Mucosa of rectum (tissue), 2 donors: ENCODE measurements at regions not wholly inside any gene's neighbourhood (a gene's known extent, or its start where the extent isn't known, plus 50 kb on each side); places are given as distances from the start of the nearest gene placed in this dataset.

Source experiments
- H3K27ac ChIP-seq, 2 donors: one replicate each; pipeline ENCODE4 v1.7.0; 2013; ENCODE audit warnings: inconsistent platforms in 2 of 2, low read depth in 2 of 2, low read length in 2 of 2
- H3K27me3 ChIP-seq, 2 donors: one replicate each; pipeline ENCODE4 v1.7.0; 2013; ENCODE audit warnings: low read length in 2 of 2; ENCODE audit not compliant: control insufficient read depth in 2 of 2, insufficient read depth in 2 of 2
- H3K36me3 ChIP-seq, 2 donors: one replicate each; pipeline ENCODE4 v1.7.0; 2013; ENCODE audit warnings: low read length in 2 of 2; ENCODE audit not compliant: control insufficient read depth in 2 of 2, insufficient read depth in 2 of 2
- H3K4me1 ChIP-seq, 2 donors: one replicate each; pipeline ENCODE4 v1.7.0; 2013; ENCODE audit warnings: low read length in 2 of 2, mild to moderate bottlenecking in 1 of 2; ENCODE audit not compliant: control insufficient read depth in 2 of 2, insufficient read depth in 2 of 2
- H3K4me3 ChIP-seq, 2 donors: one replicate each; pipeline ENCODE4 v1.7.0; 2013; ENCODE audit warnings: low read length in 2 of 2
- H3K9ac ChIP-seq, 2 donors: one replicate each; pipeline ENCODE4 v1.7.0; 2013; ENCODE audit warnings: low read length in 2 of 2, low read depth in 1 of 2, mild to moderate bottlenecking in 1 of 2
- H3K9me3 ChIP-seq, 2 donors: one replicate each; pipeline ENCODE4 v1.7.0; 2013; ENCODE audit warnings: low read length in 2 of 2; ENCODE audit not compliant: control insufficient read depth in 2 of 2
- donor health status: healthy.
- donor health status: Normal muscosa, but diverticular disease.

- Histone ChIP-seq H3K27me3 (no peaks in the 10 kb centered on the region), H3K27ac (no peak overlapping the region), H3K9me3 (no peaks in the 10 kb centered on the region), H3K4me3 (no peak overlapping the region), H3K9ac (no peak overlapping the region), H3K36me3 (no peaks in the 10 kb centered on the region), H3K4me1 (peaks cover 2 to 21% of the 10 kb centered on the region in 2 donors)
These were observed 291.6 kb upstream of the GADL1 start for GRCh38 chr3:31186041-31186440.

- H3K9me3 ChIP-seq = no peaks in the 10 kb centered on the region
- H3K27me3 ChIP-seq = no peaks in the 10 kb centered on the region
- peaks cover 2 to 17% of the 10 kb centered on the region in 2 donors for H3K4me1 ChIP-seq
- no peak overlapping the region for H3K9ac ChIP-seq
- H3K27ac ChIP-seq = no peak overlapping the region
- no peaks in the 10 kb centered on the region for H3K36me3 ChIP-seq
- H3K4me3 ChIP-seq = no peak overlapping the region
These were observed 292.9 kb upstream of the GADL1 start for GRCh38 chr3:31187380-31187779.

- Histone ChIP-seq H3K27me3 (no peaks in the 10 kb centered on the region), H3K27ac (no peak overlapping the region)
These were observed 293.7 kb upstream of the GADL1 start for GRCh38 chr3:31188112-31188511.

GRCh38 chr3:31189330-31189729 lies 294.9 kb upstream of the GADL1 start:
- H3K4me3 ChIP-seq = no peak overlapping the region
- H3K9me3 ChIP-seq = no peaks in the 10 kb centered on the region
- no peak overlapping the region for H3K27ac ChIP-seq
- H3K27me3 ChIP-seq = no peaks in the 10 kb centered on the region
- no peak overlapping the region for H3K9ac ChIP-seq
- H3K36me3 ChIP-seq = no peaks in the 10 kb centered on the region
- peaks cover 0 to 13% of the 10 kb centered on the region in 2 donors for H3K4me1 ChIP-seq

More at GRCh38 chr3:31188112-31188511, 293.7 kb upstream of the GADL1 start:
- H3K9me3 ChIP-seq = no peaks in the 10 kb centered on the region
- no peaks in the 10 kb centered on the region for H3K36me3 ChIP-seq
- H3K4me1 ChIP-seq = peaks cover 0 to 13% of the 10 kb centered on the region in 2 donors
- H3K4me3 ChIP-seq = no peak overlapping the region
- H3K9ac ChIP-seq = no peak overlapping the region

- no peak overlapping the region for H3K4me3 ChIP-seq
- H3K9ac ChIP-seq = no peak overlapping the region
- no peak overlapping the region for H3K27ac ChIP-seq
- H3K9me3 ChIP-seq = no peaks in the 10 kb centered on the region
- no peaks in the 10 kb centered on the region for H3K27me3 ChIP-seq
- H3K36me3 ChIP-seq = no peaks in the 10 kb centered on the region
- H3K4me1 ChIP-seq = peaks cover 0 to 10% of the 10 kb centered on the region in 2 donors
These were observed 295.5 kb upstream of the GADL1 start for GRCh38 chr3:31189971-31190370.

- Histone ChIP-seq H3K27ac (no peak overlapping the region), H3K36me3 (no peaks in the 10 kb centered on the region), H3K4me1 (peaks cover 0 to 8% of the 10 kb centered on the region in 2 donors), H3K27me3 (no peaks in the 10 kb centered on the region), H3K9me3 (no peaks in the 10 kb centered on the region), H3K9ac (no peak overlapping the region), H3K4me3 (no peak overlapping the region)
These were observed 296.9 kb upstream of the GADL1 start for GRCh38 chr3:31191354-31191753.

GRCh38 chr3:31193429-31193828 lies 299.0 kb upstream of the GADL1 start:
- H3K9me3 ChIP-seq = no peaks in the 10 kb centered on the region
- H3K27me3 ChIP-seq = no peaks in the 10 kb centered on the region
- no peaks in the 10 kb centered on the region for H3K36me3 ChIP-seq
- H3K27ac ChIP-seq = no peak overlapping the region
- no peak overlapping the region for H3K9ac ChIP-seq
- H3K4me3 ChIP-seq = no peak overlapping the region
- H3K4me1 ChIP-seq = no peaks in the 10 kb centered on the region

- no peak overlapping the region for H3K27ac ChIP-seq
- H3K36me3 ChIP-seq = no peaks in the 10 kb centered on the region
- no peak overlapping the region for H3K9ac ChIP-seq
- H3K27me3 ChIP-seq = no peaks in the 10 kb centered on the region
- H3K4me3 ChIP-seq = no peak overlapping the region
- H3K9me3 ChIP-seq = no peaks in the 10 kb centered on the region
- H3K4me1 ChIP-seq = no peaks in the 10 kb centered on the region
These were observed 299.4 kb upstream of the GADL1 start for GRCh38 chr3:31193871-31194270.

- no peak overlapping the region for H3K27ac ChIP-seq
- H3K4me3 ChIP-seq = no peak overlapping the region
- peaks cover 0 to 10% of the 10 kb centered on the region in 2 donors for H3K9me3 ChIP-seq
- no peaks in the 10 kb centered on the region for H3K27me3 ChIP-seq
- no peaks in the 10 kb centered on the region for H3K4me1 ChIP-seq
- H3K36me3 ChIP-seq = no peaks in the 10 kb centered on the region
- H3K9ac ChIP-seq = no peak overlapping the region
These were observed 301.8 kb upstream of the GADL1 start for GRCh38 chr3:31196261-31196660.

- Histone ChIP-seq H3K9ac (no peak overlapping the region), H3K36me3 (no peaks in the 10 kb centered on the region), H3K4me3 (no peak overlapping the region), H3K27me3 (no peaks in the 10 kb centered on the region), H3K9me3 (peaks cover 0 to 10% of the 10 kb centered on the region in 2 donors), H3K4me1 (no peaks in the 10 kb centered on the region), H3K27ac (no peak overlapping the region)
These were observed 302.5 kb upstream of the GADL1 start for GRCh38 chr3:31196881-31197364.

- Histone ChIP-seq H3K4me1 (no peaks in the 10 kb centered on the region), H3K9me3 (peaks cover 0 to 10% of the 10 kb centered on the region in 2 donors), H3K4me3 (no peak overlapping the region), H3K36me3 (no peaks in the 10 kb centered on the region), H3K27me3 (no peaks in the 10 kb centered on the region), H3K9ac (no peak overlapping the region), H3K27ac (no peak overlapping the region)
These were observed 303.5 kb upstream of the GADL1 start for GRCh38 chr3:31197941-31198340.
